Small intestine (tissue), 7 donors: ENCODE measurements at regions not wholly inside any gene's neighbourhood (a gene's known extent, or its start where the extent isn't known, plus 50 kb on each side); places are given as distances from the start of the nearest gene placed in this dataset.

Source experiments
- DNase-seq, 2 donors: peaks; one replicate each; pipeline versions ENCODE4 v3.0.0 to v3.0.0-alpha.2; 2013
- FAIRE-seq: peaks from 2 replicates; lab custom pipeline; 2012; peaks lifted over from hg19 to GRCh38; lab: Jason Lieb, UNC
- H3K27ac ChIP-seq, 3 donors: one replicate each; pipeline ENCODE4 v1.5.1; 2013; ENCODE audit warnings: low read length in 2 of 3, mild to moderate bottlenecking in 2 of 3, control low read depth in 1 of 3, inconsistent platforms in 1 of 3, low read depth in 1 of 3, moderate library complexity in 1 of 3
- H3K27me3 ChIP-seq, 3 donors: one replicate each; pipeline ENCODE4 v1.6.1; 2013; ENCODE audit warnings: low read length in 3 of 3, inconsistent platforms in 1 of 3; ENCODE audit not compliant: control insufficient read depth in 3 of 3, insufficient read depth in 3 of 3
- H3K36me3 ChIP-seq, 3 donors: one replicate each; pipeline ENCODE4 v1.6.1; 2013; ENCODE audit warnings: low read length in 3 of 3, inconsistent platforms in 1 of 3, low read depth in 1 of 3, mild to moderate bottlenecking in 1 of 3, moderate library complexity in 1 of 3; ENCODE audit not compliant: control insufficient read depth in 3 of 3, insufficient read depth in 2 of 3
- H3K4me1 ChIP-seq, 3 donors: one replicate each; pipeline ENCODE4 v1.6.1; 2013; ENCODE audit warnings: low read length in 2 of 3, inconsistent platforms in 1 of 3, low read depth in 1 of 3, mild to moderate bottlenecking in 1 of 3, moderate library complexity in 1 of 3; ENCODE audit not compliant: control insufficient read depth in 3 of 3, insufficient read depth in 2 of 3
- H3K4me3 ChIP-seq, 3 donors: one replicate each; pipeline ENCODE4 v1.5.1; 2013; ENCODE audit warnings: low read length in 3 of 3, control low read depth in 1 of 3, inconsistent platforms in 1 of 3, low read depth in 1 of 3, mild to moderate bottlenecking in 1 of 3, moderate library complexity in 1 of 3
- H3K9me3 ChIP-seq, 2 donors: one replicate each; pipeline ENCODE4 v1.6.1; 2013; ENCODE audit warnings: low read depth in 1 of 2, low read length in 1 of 2; ENCODE audit not compliant: control insufficient read depth in 2 of 2, insufficient read depth in 1 of 2
- WGBS, 3 donors: extraction: QIAGEN DNeasy Blood & Tissue Kit; methylation state at CpG; one replicate each; pipeline ENCODE4 v1.1.7; 2013; 5-methylcytosine and 5-hydroxymethylcytosine counted together
- donor health status: healthy with polysubstance abuse.
- donor health status: control.
- donor health status: control.
- donor health status: Bipolar disorder and iron deficiency.
- donor health status: healthy.

DNA sequence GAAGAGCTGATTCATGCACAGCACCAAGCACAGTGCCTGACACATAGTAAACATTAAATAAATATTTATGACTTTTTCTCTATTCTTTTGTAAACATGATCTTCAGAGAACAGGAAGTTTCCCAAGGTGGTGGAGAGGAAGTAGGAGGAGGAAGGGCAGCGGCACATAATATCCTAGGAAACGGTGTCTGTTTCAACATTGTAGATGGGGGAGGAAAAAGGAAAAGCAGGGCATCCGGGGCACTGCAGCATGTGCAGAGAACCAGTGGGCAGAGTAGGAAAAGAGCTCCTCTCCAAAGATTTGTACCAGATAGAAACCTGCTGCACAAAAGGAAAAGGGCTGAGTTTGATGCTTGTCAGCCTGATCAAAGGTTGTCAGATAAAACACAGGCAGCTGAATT is 421.7 kb upstream of the ZNF462 start:
- Histone ChIP-seq H3K9me3 (no peaks in the 10 kb centered on the region), H3K27me3 (no peaks in the 10 kb centered on the region), H3K4me3 (no peak overlapping the region), H3K36me3 (no peaks in the 10 kb centered on the region), H3K4me1 (no peaks in the 10 kb centered on the region), H3K27ac (no peak overlapping the region)
- DNase-seq (no peak), FAIRE-seq (no peak)
- 52 to 75% (median 64%) methylated on average over 3 of the region's 3 CpGs for WGBS, 3 donors

- Histone ChIP-seq H3K9me3 (no peaks in the 10 kb centered on the region), H3K36me3 (no peaks in the 10 kb centered on the region), H3K4me3 (no peak overlapping the region), H3K27me3 (no peaks in the 10 kb centered on the region), H3K4me1 (no peaks in the 10 kb centered on the region), H3K27ac (no peak overlapping the region)
- WGBS, 3 donors: 47 to 66% (median 59%) methylated on average over 1 of the region's 1 CpG
- DNase-seq: no peak
- FAIRE-seq: no peak
Measured at GRCh38 chr9:106443520-106443919, 419.4 kb upstream of the ZNF462 start.

DNA sequence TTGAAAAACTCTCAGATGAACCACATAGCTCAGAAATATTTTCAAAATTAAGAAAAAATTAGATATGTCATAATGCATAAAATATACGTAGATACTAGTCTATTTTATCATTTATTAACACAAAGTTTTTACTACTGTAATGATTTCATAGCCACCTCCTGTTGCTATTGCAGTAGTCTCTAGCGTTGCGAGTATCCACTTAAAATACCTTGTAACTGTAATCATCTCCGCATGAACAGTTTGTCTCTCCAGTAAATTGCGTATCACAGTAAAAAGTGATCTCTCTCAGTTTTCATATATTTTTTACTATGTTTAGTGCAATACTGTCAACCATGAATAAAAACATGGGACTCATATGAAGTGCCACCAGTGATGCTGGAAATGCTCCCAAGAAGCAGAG is 417.9 kb upstream of the ZNF462 start:
- Histone ChIP-seq H3K9me3 (no peaks in the 10 kb centered on the region), H3K4me3 (no peak overlapping the region), H3K4me1 (no peaks in the 10 kb centered on the region), H3K36me3 (no peaks in the 10 kb centered on the region), H3K27ac (no peak overlapping the region), H3K27me3 (no peaks in the 10 kb centered on the region)
- no peak for DNase-seq
- FAIRE-seq: no peak
- WGBS, 3 donors: 81 to 92% (median 92%) methylated on average over 5 of the region's 5 CpGs

- Histone ChIP-seq H3K36me3 (no peaks in the 10 kb centered on the region), H3K4me1 (no peaks in the 10 kb centered on the region), H3K27ac (no peak overlapping the region), H3K27me3 (no peaks in the 10 kb centered on the region), H3K9me3 (no peaks in the 10 kb centered on the region), H3K4me3 (no peak overlapping the region)
- 58 to 75% (median 67%) methylated on average over 4 of the region's 4 CpGs for WGBS, 3 donors
- FAIRE-seq (no peak), DNase-seq (no peak)
Measured at GRCh38 chr9:106449336-106449927, 413.5 kb upstream of the ZNF462 start.

- H3K27me3 ChIP-seq: no peaks in the 10 kb centered on the region
- peaks cover 0 to 2% of the 10 kb centered on the region in 2 donors for H3K9me3 ChIP-seq
- H3K36me3 ChIP-seq: no peaks in the 10 kb centered on the region
- H3K4me1 ChIP-seq: no peaks in the 10 kb centered on the region
- FAIRE-seq: no peak
- no peak for DNase-seq
- no peak overlapping the region for H3K4me3 ChIP-seq
- no peak overlapping the region for H3K27ac ChIP-seq
Measured at GRCh38 chr9:106450549-106450948, 412.4 kb upstream of the ZNF462 start.

DNA sequence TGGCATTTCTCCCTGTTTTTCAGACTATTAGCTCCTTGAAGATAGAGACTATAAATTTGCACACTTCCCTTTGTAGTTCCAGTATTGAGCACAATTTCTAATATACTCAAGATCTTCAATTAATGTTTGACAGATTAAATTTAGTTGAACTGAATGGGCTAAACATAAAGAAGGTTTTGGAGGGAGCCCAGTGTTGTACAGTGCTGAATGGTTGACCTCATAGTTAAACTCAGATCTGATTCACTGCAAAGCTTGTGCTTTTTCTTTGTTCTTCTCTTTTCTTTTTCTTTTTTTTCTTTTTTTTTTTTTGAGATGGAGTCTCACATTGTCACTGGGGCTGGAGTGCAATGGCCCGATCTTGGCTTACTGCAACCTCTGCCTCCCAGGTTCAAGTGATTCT is 411.7 kb upstream of the ZNF462 start:
- H3K9me3 ChIP-seq: peaks cover 0 to 2% of the 10 kb centered on the region in 2 donors
- FAIRE-seq (no peak), DNase-seq (no peak)
- H3K4me3 ChIP-seq: no peak overlapping the region
- 90 to 100% (median 93%) methylated on average over 1 of the region's 1 CpG for WGBS, 3 donors
- H3K27me3 ChIP-seq: no peaks in the 10 kb centered on the region
- H3K27ac ChIP-seq: no peak overlapping the region
- H3K4me1 ChIP-seq: no peaks in the 10 kb centered on the region
- H3K36me3 ChIP-seq: no peaks in the 10 kb centered on the region

GRCh38 chr9:106456581-106456980 is 406.4 kb upstream of the ZNF462 start:
- no peak overlapping the region for H3K27ac ChIP-seq
- 67 to 69% (median 67%) methylated on average over 4 of the region's 4 CpGs for WGBS, 3 donors

GRCh38 chr9:106467113-106467864 is 395.7 kb upstream of the ZNF462 start:
- Histone ChIP-seq H3K4me1 (no peaks in the 10 kb centered on the region), H3K27ac (no peak overlapping the region), H3K36me3 (no peaks in the 10 kb centered on the region), H3K27me3 (no peaks in the 10 kb centered on the region), H3K4me3 (no peak overlapping the region), H3K9me3 (peaks cover 0 to 10% of the 10 kb centered on the region in 2 donors)
- DNase-seq: peak in 1 of 2 donors; percentile 6
- WGBS, 3 donors: 48 to 61% (median 54%) methylated on average over 8 of the region's 8 CpGs
- FAIRE-seq: no peak

More at GRCh38 chr9:106456581-106456980, 406.4 kb upstream of the ZNF462 start:
- H3K36me3 ChIP-seq: no peaks in the 10 kb centered on the region
- H3K4me1 ChIP-seq: no peaks in the 10 kb centered on the region
- no peak overlapping the region for H3K4me3 ChIP-seq
- FAIRE-seq (no peak), DNase-seq (no peak)
- peaks cover 0 to 2% of the 10 kb centered on the region in 2 donors for H3K9me3 ChIP-seq
- H3K27me3 ChIP-seq: no peaks in the 10 kb centered on the region

- Histone ChIP-seq H3K36me3 (no peaks in the 10 kb centered on the region), H3K9me3 (peaks cover 0 to 10% of the 10 kb centered on the region in 2 donors), H3K4me3 (no peak overlapping the region), H3K27ac (no peak overlapping the region), H3K4me1 (no peaks in the 10 kb centered on the region), H3K27me3 (no peaks in the 10 kb centered on the region)
- FAIRE-seq (no peak), DNase-seq (no peak)
- 76 to 92% (median 87%) methylated on average over 1 of the region's 1 CpG for WGBS, 3 donors
Measured at GRCh38 chr9:106467865-106468164, 395.2 kb upstream of the ZNF462 start.
